A549 (cell line): ENCODE measurements at regions not wholly inside any gene's neighbourhood (a gene's known extent, or its start where the extent isn't known, plus 50 kb on each side); places are given as distances from the start of the nearest gene placed in this dataset.

ENCODE experiments used
- ATAC-seq, 2 experiments: fragments of 200-7000 bp in 1 of 2; fragments of >200 bp in 1 of 2; cut with Nextera tagmentation in 1 of 2; cut with Tn5 transposase in 1 of 2; 3 replicates each; pipeline versions ENCODE4 v1.8.0 to v1.9.1; 2018 to 2020; ENCODE audit warnings: mild to moderate bottlenecking in 1 of 2, moderate library complexity in 1 of 2
- CTCF ChIA-PET: fragments of 300-600 bp; sonication (Branson Sonifier 250); formaldehyde crosslinking; extraction: SDS; loops from one replicate; lab custom pipeline; 2021; ENCODE audit warnings: antibody characterized with exemption, inconsistent platforms; lab: Yijun Ruan, JAX
- POLR2A ChIA-PET: fragments of 350-600 bp; formaldehyde crosslinking; extraction: SDS; loops from one replicate; lab custom pipeline; 2021; ENCODE audit warnings: antibody characterized with exemption, inconsistent platforms; lab: Yijun Ruan, JAX
- DNase-seq, 2 experiments: peaks; one replicate each; pipeline versions ENCODE4 v3.0.0 to v3.0.0-alpha.2; 2011 to 2016; ENCODE audit warnings: low read depth in 1 of 2, low spot score in 1 of 2
- FAIRE-seq: peaks from 2 replicates; lab custom pipeline; 2011; peaks lifted over from hg19 to GRCh38; lab: Jason Lieb, UNC
- H3K27ac ChIP-seq, 2 experiments: fragments of >200 bp; sonication (Bioruptor Twin); formaldehyde crosslinking; 3 replicates each; pipeline ENCODE4 v1.5.1; 2016 to 2017
- H3K4me1 ChIP-seq: fragments of >200 bp; sonication (Bioruptor Twin); formaldehyde crosslinking; 3 replicates; pipeline ENCODE4 v1.6.1; 2016
- H3K4me2 ChIP-seq: fragments of >200 bp; sonication (Bioruptor Twin); formaldehyde crosslinking; 3 replicates; pipeline ENCODE4 v1.6.1; 2016
- H3K4me3 ChIP-seq: fragments of >200 bp; sonication (Bioruptor Twin); formaldehyde crosslinking; 3 replicates; pipeline ENCODE4 v1.5.1; 2016
- H3K9me3 ChIP-seq: fragments of >200 bp; sonication (Bioruptor Twin); formaldehyde crosslinking; 3 replicates; pipeline ENCODE4 v1.6.1; 2016
- ATOH8 ChIP-seq: fragments of 250-450 bp; sonication (Bioruptor Pico); IDR thresholded peaks from 2 replicates; pipeline ENCODE4 v1.5.0; 2020; ENCODE audit warnings: low read depth, mild to moderate bottlenecking, moderate library complexity
- BCL3 ChIP-seq: fragments of >200 bp; sonication (Bioruptor Twin); formaldehyde crosslinking; IDR thresholded peaks from 3 replicates; pipeline ENCODE4 v1.6.1; 2016
- CEBPB ChIP-seq, 2 experiments: fragments of >200 bp in 1 of 2; sonication (Bioruptor Twin) in 1 of 2; formaldehyde crosslinking in 1 of 2; IDR thresholded peaks; 2 replicates each; pipeline ENCODE4 v1.6.1; 2012 to 2016
- E2F6 ChIP-seq: IDR thresholded peaks from 2 replicates; pipeline ENCODE4 v1.6.1; 2012; ENCODE audit warnings: low read depth, borderline replicate concordance
- FOXS1 ChIP-seq: fragments of 250-450 bp; sonication (Bioruptor Pico); IDR thresholded peaks from 2 replicates; pipeline ENCODE4 v1.5.0; 2020; ENCODE audit warnings: mild to moderate bottlenecking, moderate library complexity
- HEYL ChIP-seq: fragments of 250-450 bp; sonication (Bioruptor Pico); IDR thresholded peaks from 2 replicates; pipeline ENCODE4 v1.8.0; 2021; ENCODE audit warnings: mild to moderate bottlenecking, moderate library complexity
- HMGXB4 ChIP-seq: fragments of 250-450 bp; sonication (Bioruptor Pico); IDR thresholded peaks from 2 replicates; pipeline ENCODE4 v1.5.0; 2021; ENCODE audit warnings: mild to moderate bottlenecking, moderate library complexity, borderline replicate concordance
- HOXB13 ChIP-seq: fragments of 250-450 bp; sonication (Bioruptor Pico); IDR thresholded peaks from 2 replicates; pipeline ENCODE4 v1.5.0; 2020; ENCODE audit warnings: low read depth, mild to moderate bottlenecking, moderate library complexity
- JUNB ChIP-seq: fragments of >200 bp; sonication (Bioruptor Twin); formaldehyde crosslinking; IDR thresholded peaks from 2 replicates; pipeline ENCODE4 v1.6.1; 2016
- KDM5A ChIP-seq: fragments of 200-600 bp; sonication (generic); IDR thresholded peaks from 2 replicates; pipeline ENCODE4 v1.6.1; 2016; ENCODE audit warnings: antibody characterized with exemption, mild to moderate bottlenecking
- MYC ChIP-seq: IDR thresholded peaks from 2 replicates; pipeline ENCODE4 v1.6.1; 2012; ENCODE audit warnings: mild to moderate bottlenecking, inconsistent platforms, low read length, improper control_type of control experiment, borderline replicate concordance
- NFE2L2 ChIP-seq: fragments of 150-350 bp; conservative IDR thresholded peaks from 2 replicates; pipeline ENCODE4 v1.6.1; 2014; ENCODE audit warnings: low read length
- NPAS2 ChIP-seq: fragments of 250-450 bp; sonication (Bioruptor Pico); IDR thresholded peaks from 2 replicates; pipeline ENCODE4 v1.8.0; 2022; ENCODE audit warnings: mild to moderate bottlenecking, moderate library complexity, borderline replicate concordance
- NR3C1 ChIP-seq: fragments of >200 bp; sonication (Bioruptor Twin); formaldehyde crosslinking; IDR thresholded peaks from 3 replicates; pipeline ENCODE4 v1.6.1; 2017
- PBX3 ChIP-seq: IDR thresholded peaks from 2 replicates; pipeline ENCODE4 v1.6.1; 2012
- POLR2A ChIP-seq: IDR thresholded peaks from 2 replicates; pipeline ENCODE4 v1.6.1; 2012; ENCODE audit warnings: mild to moderate bottlenecking, low read length
- RAD21 ChIP-seq, 2 experiments: fragments of >200 bp in 1 of 2; sonication (Bioruptor Twin) in 1 of 2; formaldehyde crosslinking in 1 of 2; IDR thresholded peaks in 1 of 2; conservative IDR thresholded peaks in 1 of 2; 2 replicates in 1 of 2; 3 replicates in 1 of 2; pipeline ENCODE4 v1.6.1; 2012 to 2018; ENCODE audit warnings: inconsistent platforms in 1 of 2
- RCOR1 ChIP-seq: fragments of 150-350 bp; IDR thresholded peaks from 2 replicates; pipeline ENCODE4 v1.6.1; 2014; ENCODE audit warnings: antibody characterized with exemption, low read length, low read depth
- RFX5 ChIP-seq: fragments of 450-650 bp; IDR thresholded peaks from 2 replicates; pipeline ENCODE4 v1.7.1; 2014; ENCODE audit warnings: antibody characterized with exemption, mild to moderate bottlenecking, moderate library complexity
- SMC3 ChIP-seq: fragments of >200 bp; sonication (Bioruptor Twin); formaldehyde crosslinking; IDR thresholded peaks from 3 replicates; pipeline ENCODE4 v1.6.1; 2018; ENCODE audit warnings: inconsistent platforms
- SREBF2 ChIP-seq: fragments of 450-650 bp; IDR thresholded peaks from 2 replicates; pipeline ENCODE4 v1.6.1; 2014; ENCODE audit warnings: mild to moderate bottlenecking, moderate library complexity
- TFCP2L1 ChIP-seq: fragments of 250-450 bp; sonication (Bioruptor Pico); IDR thresholded peaks from 2 replicates; pipeline ENCODE4 v1.5.0; 2021; ENCODE audit warnings: mild to moderate bottlenecking
- USF2 ChIP-seq: fragments of 450-650 bp; IDR thresholded peaks from 2 replicates; pipeline ENCODE4 v1.6.1; 2014; ENCODE audit warnings: antibody characterized with exemption
- ZSCAN20 ChIP-seq: fragments of 250-450 bp; sonication (Bioruptor Pico); IDR thresholded peaks from 2 replicates; pipeline ENCODE4 v1.8.0; 2022; ENCODE audit warnings: mild to moderate bottlenecking, moderate library complexity
- WGBS: methylation state at CpG from one replicate; pipeline ENCODE4 v1.1.6; 2017; ENCODE audit errors: missing lambda C conversion rate; 5-methylcytosine and 5-hydroxymethylcytosine counted together

GRCh38 chr6:103721923-103722322, 1137.8 kb downstream of the HACE1 start:
- no peak for ATAC-seq
- no peak overlapping the region for H3K27ac ChIP-seq
- FAIRE-seq = no peak
- no peaks in the 10 kb centered on the region for H3K9me3 ChIP-seq
- TF ChIP-seq NFE2L2 = no peak
- TF ChIP-seq RAD21 (conservative IDR thresholded peaks at IDR 0.05 in 1 of 2, IDR thresholded peaks at IDR 0.05 in 1 of 2) = no peak
- no peak for TF ChIP-seq KDM5A
- TF ChIP-seq RFX5 = no peak
- TF ChIP-seq POLR2A = no peak
- no peak for TF ChIP-seq HEYL
- no peak for TF ChIP-seq PBX3
- no peak for TF ChIP-seq CEBPB (IDR thresholded peaks at IDR 0.05)
- TF ChIP-seq MYC = no peak
- TF ChIP-seq TFCP2L1 (CRISPR knock-in tag) = no peak
- no peak for TF ChIP-seq NR3C1
- no peak for TF ChIP-seq E2F6
- TF ChIP-seq NPAS2 (CRISPR knock-in tag) = no peak
- no peak for TF ChIP-seq FOXS1
- no peak for TF ChIP-seq JUNB
- no peak for TF ChIP-seq HOXB13 (CRISPR knock-in tag)
- no peak for TF ChIP-seq ZSCAN20
- TF ChIP-seq BCL3 = no peak
- H3K4me1 ChIP-seq = no peaks in the 10 kb centered on the region
- ChIA-PET CTCF (no interaction called here), POLR2A (no interaction called here)
- no peak overlapping the region for H3K4me2 ChIP-seq
- H3K4me3 ChIP-seq = no peak overlapping the region
- no peak for DNase-seq
- 17% methylated on average over 2 of the region's 2 CpGs for WGBS

GRCh38 chr6:103720393-103720792, 1139.3 kb downstream of the HACE1 start:
- Histone ChIP-seq H3K4me1 (no peaks in the 10 kb centered on the region), H3K4me3 (no peak overlapping the region), H3K4me2 (no peak overlapping the region), H3K27ac (no peak overlapping the region), H3K9me3 (no peaks in the 10 kb centered on the region)
- ATAC-seq = no peak
- FAIRE-seq = no peak
- ChIA-PET CTCF (interaction anchor here (0.6 kb wide), 1 partner anchor 400 kb away, joined by 3 read pairs; no protein-coding TSS in a partner anchor), POLR2A (no interaction called here)
- TF ChIP-seq CEBPB (IDR thresholded peaks at IDR 0.05) (no peak), RCOR1 (no peak), NFE2L2 (no peak), USF2 (no peak), NR3C1 (no peak), SREBF2 (no peak), HOXB13 (CRISPR knock-in tag) (no peak), ATOH8 (CRISPR knock-in tag) (no peak), HEYL (no peak)
- DNase-seq = no peak

GRCh38 chr6:103719545-103719944, 1140.2 kb downstream of the HACE1 start:
- FAIRE-seq = no peak
- no peak overlapping the region for H3K4me3 ChIP-seq
- H3K4me1 ChIP-seq = no peaks in the 10 kb centered on the region
- no peaks in the 10 kb centered on the region for H3K9me3 ChIP-seq
- H3K4me2 ChIP-seq = no peak overlapping the region
- DNase-seq = no peak
- no peak overlapping the region for H3K27ac ChIP-seq
- ChIA-PET CTCF (no interaction called here), POLR2A (no interaction called here)
- TF ChIP-seq SMC3 (no peak), HMGXB4 (CRISPR knock-in tag) (no peak)
- ATAC-seq = no peak
